ACC112 (cell line): ENCODE measurements at regions not wholly inside any gene's neighbourhood (a gene's known extent, or its start where the extent isn't known, plus 50 kb on each side); places are given as distances from the start of the nearest gene placed in this dataset.

ENCODE experiments used
- H2AFZ ChIP-seq: fragments of 200-600 bp; sonication (generic); one replicate; pipeline ENCODE4 v1.6.0; 2017; ENCODE audit warnings: antibody characterized with exemption, low read length; ENCODE audit not compliant: unreplicated experiment
- H3K27ac ChIP-seq: fragments of 200-600 bp; sonication (generic); 2 replicates; pipeline ENCODE4 v1.5.1; 2014; ENCODE audit warnings: low read depth, mild to moderate bottlenecking, antibody characterized with exemption, low read length, moderate library complexity
- H3K27me3 ChIP-seq: fragments of 200-600 bp; sonication (generic); 2 replicates; pipeline ENCODE4 v1.6.1; 2014; ENCODE audit warnings: mild to moderate bottlenecking, antibody characterized with exemption, low read length, moderate library complexity, mixed read lengths; ENCODE audit not compliant: insufficient read depth
- H3K36me3 ChIP-seq: fragments of 200-600 bp; sonication (generic); 2 replicates; pipeline ENCODE4 v1.6.1; 2016; ENCODE audit warnings: mild to moderate bottlenecking, antibody characterized with exemption, low read length, moderate library complexity, mixed read lengths; ENCODE audit not compliant: insufficient read depth
- H3K4me1 ChIP-seq: fragments of 200-600 bp; sonication (generic); one replicate; pipeline ENCODE4 v1.6.1; 2016; ENCODE audit warnings: low read length, mixed read lengths; ENCODE audit not compliant: insufficient read depth, unreplicated experiment, control insufficient read depth
- H3K4me3 ChIP-seq: fragments of 200-600 bp; sonication (generic); 2 replicates; pipeline ENCODE4 v1.5.1; 2014; ENCODE audit warnings: mild to moderate bottlenecking, low read depth, low read length
- H3K79me2 ChIP-seq: fragments of 200-600 bp; sonication (generic); one replicate; pipeline ENCODE4 v1.6.0; 2016; ENCODE audit warnings: low read length; ENCODE audit not compliant: control insufficient read depth, unreplicated experiment, insufficient read depth

- Histone ChIP-seq H3K79me2 (no peaks in the 10 kb centered on the region), H2AFZ (no peak overlapping the region), H3K27me3 (no peaks in the 10 kb centered on the region), H3K27ac (no peak overlapping the region), H3K4me3 (no peak overlapping the region), H3K4me1 (no peaks in the 10 kb centered on the region), H3K36me3 (peaks cover 4% of the 10 kb centered on the region; the same call in 1 of the 2 replicates)
Measured at GRCh38 chr10:52662256-52662655, 110.3 kb downstream of the MBL2 start.

- Histone ChIP-seq H3K36me3 (peaks cover 4% of the 10 kb centered on the region; the same call in 1 of the 2 replicates), H3K4me3 (no peak overlapping the region), H3K27me3 (no peaks in the 10 kb centered on the region), H3K4me1 (no peaks in the 10 kb centered on the region), H2AFZ (no peak overlapping the region), H3K79me2 (no peaks in the 10 kb centered on the region), H3K27ac (no peak overlapping the region)
Measured at GRCh38 chr10:52663161-52663560, 109.4 kb downstream of the MBL2 start.

- no peak overlapping the region for H3K27ac ChIP-seq
- no peak overlapping the region for H3K4me3 ChIP-seq
- no peak overlapping the region for H2AFZ ChIP-seq
- H3K4me1 ChIP-seq: no peaks in the 10 kb centered on the region
- peaks cover 4% of the 10 kb centered on the region; the same call in 1 of the 2 replicates for H3K36me3 ChIP-seq
- no peaks in the 10 kb centered on the region for H3K27me3 ChIP-seq
- H3K79me2 ChIP-seq: no peaks in the 10 kb centered on the region
Measured at GRCh38 chr10:52664629-52665028, 108.0 kb downstream of the MBL2 start.

GRCh38 chr10:52665821-52666220 is 106.8 kb downstream of the MBL2 start:
- Histone ChIP-seq H3K79me2 (no peaks in the 10 kb centered on the region), H3K4me1 (no peaks in the 10 kb centered on the region), H2AFZ (no peak overlapping the region), H3K4me3 (no peak overlapping the region), H3K27me3 (no peaks in the 10 kb centered on the region), H3K36me3 (peaks cover 4% of the 10 kb centered on the region; the same call in 1 of the 2 replicates), H3K27ac (no peak overlapping the region)

GRCh38 chr10:52666931-52667330 is 105.7 kb downstream of the MBL2 start:
- H3K4me3 ChIP-seq: no peak overlapping the region
- no peak overlapping the region for H3K27ac ChIP-seq
- H2AFZ ChIP-seq: no peak overlapping the region
- no peaks in the 10 kb centered on the region for H3K79me2 ChIP-seq
- H3K27me3 ChIP-seq: no peaks in the 10 kb centered on the region
- peaks cover 4% of the 10 kb centered on the region; the same call in 1 of the 2 replicates for H3K36me3 ChIP-seq
- no peaks in the 10 kb centered on the region for H3K4me1 ChIP-seq

GRCh38 chr10:52668024-52668423 is 104.6 kb downstream of the MBL2 start:
- H3K27ac ChIP-seq: no peak overlapping the region
- no peak overlapping the region for H3K4me3 ChIP-seq
- H3K27me3 ChIP-seq: no peaks in the 10 kb centered on the region
- H2AFZ ChIP-seq: no peak overlapping the region
- no peaks in the 10 kb centered on the region for H3K79me2 ChIP-seq
- no peaks in the 10 kb centered on the region for H3K4me1 ChIP-seq
- H3K36me3 ChIP-seq: peaks cover 4% of the 10 kb centered on the region; the same call in 1 of the 2 replicates

- H3K79me2 ChIP-seq: no peaks in the 10 kb centered on the region
- peaks cover 10% of the 10 kb centered on the region for H3K4me1 ChIP-seq
- H3K27ac ChIP-seq: no peak overlapping the region
- no peak overlapping the region for H3K4me3 ChIP-seq
- no peaks in the 10 kb centered on the region for H3K36me3 ChIP-seq
- H2AFZ ChIP-seq: no peak overlapping the region
- H3K27me3 ChIP-seq: no peaks in the 10 kb centered on the region
Measured at GRCh38 chr10:52672880-52673279, 99.7 kb downstream of the MBL2 start.

GRCh38 chr10:52673468-52673867 is 99.1 kb downstream of the MBL2 start:
- Histone ChIP-seq H3K79me2 (no peaks in the 10 kb centered on the region), H3K4me3 (no peak overlapping the region), H2AFZ (no peak overlapping the region), H3K27me3 (no peaks in the 10 kb centered on the region), H3K27ac (no peak overlapping the region), H3K4me1 (peaks cover 10% of the 10 kb centered on the region), H3K36me3 (no peaks in the 10 kb centered on the region)

GRCh38 chr10:52674474-52674873 is 98.1 kb downstream of the MBL2 start:
- no peak overlapping the region for H3K27ac ChIP-seq
- H3K4me1 ChIP-seq: peaks cover 10% of the 10 kb centered on the region
- H3K27me3 ChIP-seq: no peaks in the 10 kb centered on the region
- no peak overlapping the region for H3K4me3 ChIP-seq
- H3K36me3 ChIP-seq: no peaks in the 10 kb centered on the region
- H2AFZ ChIP-seq: no peak overlapping the region
- no peaks in the 10 kb centered on the region for H3K79me2 ChIP-seq

- Histone ChIP-seq H3K79me2 (no peaks in the 10 kb centered on the region), H3K27ac (no peak overlapping the region), H3K4me1 (peaks cover 10% of the 10 kb centered on the region), H2AFZ (no peak overlapping the region), H3K4me3 (no peak overlapping the region; the same call in 1 of the 2 replicates), H3K27me3 (no peaks in the 10 kb centered on the region), H3K36me3 (no peaks in the 10 kb centered on the region)
Measured at GRCh38 chr10:52677086-52677485, 95.5 kb downstream of the MBL2 start.

- Histone ChIP-seq H3K27ac (no peak overlapping the region), H3K27me3 (no peaks in the 10 kb centered on the region), H3K4me3 (no peak overlapping the region), H2AFZ (no peak overlapping the region), H3K36me3 (no peaks in the 10 kb centered on the region), H3K79me2 (no peaks in the 10 kb centered on the region), H3K4me1 (peaks cover 10% of the 10 kb centered on the region)
Measured at GRCh38 chr10:52678611-52679010, 94.0 kb downstream of the MBL2 start.
